Duodenal mucosa (tissue), 2 donors: ENCODE measurements at regions not wholly inside any gene's neighbourhood (a gene's known extent, or its start where the extent isn't known, plus 50 kb on each side); places are given as distances from the start of the nearest gene placed in this dataset.

ENCODE experiments used
- H3K27ac ChIP-seq: one replicate; pipeline ENCODE4 v1.7.0; 2013; ENCODE audit warnings: low read depth, low read length
- H3K27me3 ChIP-seq, 2 donors: one replicate each; pipeline ENCODE4 v1.7.0; 2013; ENCODE audit warnings: low read length in 2 of 2, control low read depth in 1 of 2; ENCODE audit not compliant: insufficient read depth in 2 of 2, control insufficient read depth in 1 of 2
- H3K36me3 ChIP-seq, 2 donors: one replicate each; pipeline ENCODE4 v1.7.0; 2013; ENCODE audit warnings: low read length in 2 of 2, control low read depth in 1 of 2; ENCODE audit not compliant: insufficient read depth in 2 of 2, control insufficient read depth in 1 of 2
- H3K4me1 ChIP-seq, 2 donors: one replicate each; pipeline ENCODE4 v1.7.0; 2013; ENCODE audit warnings: low read length in 2 of 2, control low read depth in 1 of 2; ENCODE audit not compliant: insufficient read depth in 2 of 2, control insufficient read depth in 1 of 2
- H3K4me3 ChIP-seq, 2 donors: one replicate each; pipeline ENCODE4 v1.7.0; 2013; ENCODE audit warnings: low read length in 2 of 2, low read depth in 1 of 2
- H3K9ac ChIP-seq, 2 donors: one replicate each; pipeline ENCODE4 v1.7.0; 2013; ENCODE audit warnings: low read length in 2 of 2, low read depth in 1 of 2
- H3K9me3 ChIP-seq, 2 donors: one replicate each; pipeline ENCODE4 v1.7.0; 2013; ENCODE audit warnings: low read length in 2 of 2, control low read depth in 1 of 2; ENCODE audit not compliant: control insufficient read depth in 1 of 2

DNA sequence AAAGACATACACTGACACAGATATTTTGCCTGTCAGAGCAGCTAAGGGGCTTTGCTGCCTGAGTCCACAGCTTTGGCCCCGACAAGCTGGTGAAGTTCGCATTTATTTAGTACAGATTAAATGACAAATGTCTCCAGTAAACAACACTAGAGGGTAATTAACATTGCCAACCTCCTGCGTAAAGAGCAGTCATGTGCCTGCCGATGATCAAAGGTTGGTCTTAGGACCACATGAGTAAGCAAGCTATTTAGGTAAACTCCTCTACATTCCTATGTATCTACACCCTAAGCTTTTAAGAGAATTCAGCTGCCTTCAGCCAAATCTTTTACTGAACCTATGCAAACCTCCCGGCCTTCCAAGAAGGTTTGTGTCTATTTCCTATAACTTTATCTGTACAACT, 73.0 kb upstream of the PJA2 start:
- Histone ChIP-seq H3K9me3 (no peaks in the 10 kb centered on the region), H3K36me3 (no peaks in the 10 kb centered on the region), H3K27ac (no peak overlapping the region), H3K9ac (no peak overlapping the region), H3K27me3 (no peaks in the 10 kb centered on the region), H3K4me1 (peaks cover 17 to 25% of the 10 kb centered on the region in 2 donors), H3K4me3 (no peak overlapping the region)

DNA sequence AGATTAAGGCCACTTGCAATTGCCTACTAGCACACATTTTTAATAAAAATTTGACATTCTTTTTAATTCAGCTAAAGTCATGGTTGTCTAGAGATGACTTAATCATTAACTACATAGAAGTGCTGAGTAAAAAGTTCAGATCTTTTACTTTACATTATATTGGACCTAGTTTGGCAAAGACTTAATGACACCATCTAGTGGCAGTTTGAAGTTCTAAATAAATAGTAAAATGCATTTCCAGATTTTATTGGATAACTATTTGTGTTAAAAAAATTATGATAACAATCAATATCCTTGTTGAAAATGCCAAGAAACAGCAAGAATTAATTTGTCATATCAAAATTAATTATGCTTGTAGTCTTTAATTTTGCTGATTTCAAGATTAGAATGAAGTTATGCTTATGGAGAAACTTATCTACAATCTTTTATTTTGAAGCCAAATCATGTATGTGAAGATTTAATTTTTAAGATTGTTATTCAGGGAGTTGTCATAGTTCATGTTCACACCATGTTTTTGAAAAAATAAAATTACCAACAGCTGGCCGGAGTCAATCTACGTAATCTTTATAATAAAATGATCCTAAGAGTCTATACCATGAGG, 69.6 kb upstream of the PJA2 start:
- H3K9me3 ChIP-seq = no peaks in the 10 kb centered on the region
- H3K9ac ChIP-seq = no peak overlapping the region
- H3K36me3 ChIP-seq = no peaks in the 10 kb centered on the region

DNA sequence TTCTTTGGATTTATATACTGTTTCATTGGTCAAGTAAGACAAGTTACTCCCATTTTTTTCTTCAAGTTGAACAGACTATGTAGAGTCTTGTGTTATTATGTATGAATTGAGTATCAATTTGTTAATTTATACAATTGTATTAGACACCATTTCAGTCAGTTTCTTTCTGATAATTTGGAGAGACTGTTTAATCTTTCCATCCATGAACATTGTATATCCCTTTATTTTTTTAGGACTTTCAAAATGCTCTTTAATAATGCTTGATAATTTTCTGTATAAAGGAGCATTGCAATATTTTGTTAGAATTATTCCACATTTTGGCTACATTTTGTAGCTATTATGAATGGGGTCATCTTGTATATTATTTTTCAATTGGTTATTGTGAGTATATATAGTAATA, 69.1 kb upstream of the PJA2 start:
- no peaks in the 10 kb centered on the region for H3K27me3 ChIP-seq
- H3K27ac ChIP-seq = no peak overlapping the region
- H3K9ac ChIP-seq = no peak overlapping the region
- peaks cover 3 to 9% of the 10 kb centered on the region in 2 donors for H3K4me1 ChIP-seq
- H3K36me3 ChIP-seq = no peaks in the 10 kb centered on the region
- no peaks in the 10 kb centered on the region for H3K9me3 ChIP-seq
- H3K4me3 ChIP-seq = no peak overlapping the region

More for the DNA sequence above, 69.6 kb upstream of the PJA2 start:
- H3K4me1 ChIP-seq = peaks cover 7 to 14% of the 10 kb centered on the region in 2 donors
- no peak overlapping the region for H3K4me3 ChIP-seq
- H3K27me3 ChIP-seq = no peaks in the 10 kb centered on the region
- H3K27ac ChIP-seq = no peak overlapping the region

DNA sequence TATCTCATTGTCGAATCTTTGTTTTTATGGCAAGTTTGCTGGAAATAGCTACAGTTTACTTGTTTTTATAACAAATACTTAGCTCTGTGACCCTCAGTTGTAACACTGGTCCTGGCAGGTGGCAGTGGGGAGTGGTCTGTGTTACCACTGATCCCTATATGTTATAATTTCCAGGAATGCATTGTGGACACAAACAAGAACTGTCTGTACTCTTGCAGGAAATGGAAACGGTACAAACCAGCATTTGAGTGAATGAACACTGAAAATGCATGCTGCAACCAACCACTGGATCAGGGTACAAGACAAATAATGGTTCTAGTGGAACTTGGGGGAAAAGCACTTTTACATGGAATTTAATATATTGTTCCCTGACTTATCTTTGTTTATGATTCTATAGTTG, 66.5 kb upstream of the PJA2 start:
- no peak overlapping the region for H3K4me3 ChIP-seq
- H3K36me3 ChIP-seq = no peaks in the 10 kb centered on the region
- no peaks in the 10 kb centered on the region for H3K9me3 ChIP-seq
- no peak overlapping the region for H3K27ac ChIP-seq
- H3K4me1 ChIP-seq = no peaks in the 10 kb centered on the region
- H3K27me3 ChIP-seq = no peaks in the 10 kb centered on the region
- H3K9ac ChIP-seq = no peak overlapping the region

DNA sequence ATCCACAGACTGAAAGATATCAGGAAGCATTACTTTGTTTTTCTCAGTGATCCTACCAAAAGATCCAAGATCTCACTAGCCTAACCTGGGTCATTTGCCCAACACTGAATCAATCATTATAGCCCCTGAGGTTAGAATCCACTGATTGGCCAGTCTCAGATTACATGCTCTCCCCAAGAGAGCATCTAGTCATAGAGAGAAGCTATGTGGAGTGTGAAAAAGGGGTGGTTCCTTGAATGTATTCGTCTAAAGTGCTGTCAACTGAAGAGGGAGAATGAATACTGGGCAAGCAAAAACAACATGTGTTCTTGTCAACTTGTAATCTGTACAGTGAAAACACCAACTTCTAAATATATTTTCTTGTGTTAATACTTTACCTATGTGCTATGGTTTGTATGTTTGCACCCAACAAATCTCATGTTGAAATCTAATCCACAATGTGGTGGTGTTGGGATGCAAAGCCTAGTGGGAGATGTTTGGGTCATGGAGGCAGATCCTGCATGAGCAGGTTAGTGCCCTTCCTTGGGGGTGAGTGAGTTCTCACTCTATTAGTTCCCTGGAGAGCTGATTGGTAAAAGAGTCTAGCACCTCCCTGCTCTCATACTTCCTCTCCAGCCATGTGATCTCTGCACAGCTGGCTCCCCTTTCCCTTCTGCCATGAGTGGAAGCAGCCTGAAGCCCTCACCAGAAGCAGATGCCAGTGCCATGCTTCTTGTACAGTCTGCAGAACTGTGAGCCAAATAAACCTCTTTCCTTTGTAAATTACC, 60.3 kb upstream of the PJA2 start:
- no peaks in the 10 kb centered on the region for H3K36me3 ChIP-seq
- H3K27ac ChIP-seq = no peak overlapping the region
- H3K9me3 ChIP-seq = no peaks in the 10 kb centered on the region
- H3K27me3 ChIP-seq = no peaks in the 10 kb centered on the region
- no peak overlapping the region for H3K4me3 ChIP-seq
- no peaks in the 10 kb centered on the region for H3K4me1 ChIP-seq
- H3K9ac ChIP-seq = no peak overlapping the region

DNA sequence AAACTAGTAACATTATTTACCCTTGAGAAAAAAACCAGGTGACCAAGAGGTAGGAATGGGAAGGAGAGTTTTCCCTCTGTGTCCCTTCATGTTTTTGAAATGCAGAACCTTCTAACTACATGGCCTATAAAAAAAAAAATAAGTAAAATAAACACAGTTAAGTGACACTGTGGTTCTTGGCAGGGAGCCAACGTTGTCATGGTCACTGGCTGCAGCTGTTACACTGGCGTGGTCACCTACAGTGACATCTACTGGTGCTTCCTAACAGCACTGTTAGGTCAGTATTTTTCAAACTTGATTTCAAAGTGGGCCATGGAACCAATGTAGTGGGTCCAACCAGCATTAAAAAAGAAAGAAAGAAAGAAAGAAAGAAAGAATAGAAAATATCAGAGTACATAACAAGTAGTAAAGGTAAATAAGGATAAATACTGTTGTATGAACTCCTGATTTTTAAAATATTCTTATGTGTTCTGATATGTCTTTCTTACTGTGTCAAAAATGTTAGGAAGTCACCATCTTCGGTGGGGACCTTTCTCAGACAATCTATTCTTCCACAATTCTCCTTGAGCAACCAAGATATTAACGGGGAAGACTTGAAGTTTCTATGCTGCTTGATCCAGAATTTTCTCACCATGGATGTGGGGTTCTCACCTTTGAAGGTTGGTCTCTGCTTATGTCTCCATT, 59.1 kb upstream of the PJA2 start:
- Histone ChIP-seq H3K36me3 (no peaks in the 10 kb centered on the region), H3K27me3 (no peaks in the 10 kb centered on the region), H3K27ac (no peak overlapping the region), H3K4me1 (no peaks in the 10 kb centered on the region), H3K9ac (no peak overlapping the region), H3K4me3 (no peak overlapping the region), H3K9me3 (no peaks in the 10 kb centered on the region)

DNA sequence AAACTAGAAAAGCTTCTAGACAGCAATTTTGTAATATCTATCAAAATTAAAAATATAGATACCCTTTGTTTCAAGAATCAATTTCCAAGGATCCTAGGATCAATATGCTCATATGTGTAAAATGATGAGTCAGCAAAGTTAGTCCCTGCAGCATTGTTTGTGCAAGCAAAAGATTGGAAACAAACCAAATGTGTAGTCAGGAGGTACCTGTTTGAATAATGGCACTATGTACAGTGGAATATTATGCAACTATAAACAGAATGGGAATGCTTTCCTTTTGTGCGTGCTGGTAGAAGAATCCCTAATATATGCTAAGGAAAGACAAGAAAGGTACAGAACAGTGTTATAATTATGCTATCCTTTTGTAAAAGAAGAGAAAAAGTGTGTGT, 58.5 kb upstream of the PJA2 start:
- no peak overlapping the region for H3K27ac ChIP-seq
- no peaks in the 10 kb centered on the region for H3K4me1 ChIP-seq
- H3K9me3 ChIP-seq = no peaks in the 10 kb centered on the region
- no peak overlapping the region for H3K4me3 ChIP-seq
- no peaks in the 10 kb centered on the region for H3K36me3 ChIP-seq
- H3K9ac ChIP-seq = no peak overlapping the region
- H3K27me3 ChIP-seq = no peaks in the 10 kb centered on the region

DNA sequence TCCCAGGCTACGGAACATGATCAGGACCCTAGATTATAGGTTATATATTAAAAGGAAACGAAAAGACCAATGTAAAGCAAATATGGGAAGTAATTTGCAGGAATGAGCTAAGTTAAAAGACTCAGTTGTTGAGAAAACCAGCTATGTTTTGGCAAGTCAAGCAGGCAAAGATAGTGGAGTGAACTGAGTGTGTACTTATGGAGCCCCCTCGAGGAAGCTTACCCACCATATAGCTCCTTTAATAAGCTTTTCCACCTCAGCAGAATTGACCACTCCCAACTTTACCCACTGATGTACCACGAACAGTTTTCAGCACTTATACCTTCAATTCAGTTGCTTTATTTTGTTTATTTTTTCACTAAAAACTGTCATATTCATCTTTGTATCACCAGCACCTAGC, 57.3 kb upstream of the PJA2 start:
- no peaks in the 10 kb centered on the region for H3K4me1 ChIP-seq
- H3K36me3 ChIP-seq = no peaks in the 10 kb centered on the region
- H3K27me3 ChIP-seq = no peaks in the 10 kb centered on the region
- no peak overlapping the region for H3K9ac ChIP-seq
- H3K4me3 ChIP-seq = no peak overlapping the region
- no peak overlapping the region for H3K27ac ChIP-seq
- no peaks in the 10 kb centered on the region for H3K9me3 ChIP-seq
